Brain microvascular endothelial cell (primary cell): ENCODE measurements at regions not wholly inside any gene's neighbourhood (a gene's known extent, or its start where the extent isn't known, plus 50 kb on each side); places are given as distances from the start of the nearest gene placed in this dataset.

ENCODE experiments used
- DNase-seq: peaks from one replicate; pipeline ENCODE4 v3.0.0-alpha.2; 2020
- H3K27ac ChIP-seq: fragments of 250-450 bp; sonication (Bioruptor Pico); 2 replicates; pipeline ENCODE4 v1.5.1; 2020; ENCODE audit warnings: mild to moderate bottlenecking, moderate library complexity
- H3K27me3 ChIP-seq: fragments of 250-450 bp; sonication (Bioruptor Pico); replicated peaks from 2 replicates; pipeline ENCODE4 v1.5.1; 2020; ENCODE audit warnings: mild to moderate bottlenecking
- H3K36me3 ChIP-seq: fragments of 250-450 bp; sonication (Bioruptor Pico); replicated peaks from 2 replicates; pipeline ENCODE4 v1.5.1; 2020; ENCODE audit warnings: mild to moderate bottlenecking
- H3K4me3 ChIP-seq: 2 replicates; pipeline ENCODE4 v1.5.1; 2011; ENCODE audit warnings: low read depth, mild to moderate bottlenecking, control low read depth, low read length, moderate library complexity
- CTCF ChIP-seq: IDR thresholded peaks from 2 replicates; pipeline ENCODE4 v1.5.1; 2011; ENCODE audit warnings: low read depth, mild to moderate bottlenecking, moderate library complexity, low read length, control low read depth, inconsistent platforms; ENCODE audit errors: missing control alignments
- in situ Hi-C: cut with HindIII; loops from 2 replicates; pipeline ENCODE4 v1.10.0; 2017; ENCODE audit warnings: low sequenced_read_pairs, low pct_ligation_motif_present

GRCh38 chr2:175323162-175323561 lies 141.7 kb upstream of the ATP5MC3 start:
- no peak overlapping the region for H3K27ac ChIP-seq
- no peak overlapping the region for H3K4me3 ChIP-seq
- no peak for DNase-seq
- in situ Hi-C loops: no loop called here
- no peaks in the 10 kb centered on the region for H3K36me3 ChIP-seq
- H3K27me3 ChIP-seq: no peaks in the 10 kb centered on the region
- no peak for TF ChIP-seq CTCF

- Histone ChIP-seq H3K36me3 (no peaks in the 10 kb centered on the region), H3K4me3 (no peak overlapping the region), H3K27me3 (no peaks in the 10 kb centered on the region), H3K27ac (no peak overlapping the region)
- in situ Hi-C loops: no loop called here
- DNase-seq: no peak
- TF ChIP-seq CTCF: no peak
Observed at GRCh38 chr2:175318542-175318941, 137.0 kb upstream of the ATP5MC3 start.

- H3K27ac ChIP-seq: no peak overlapping the region
- H3K27me3 ChIP-seq: no peaks in the 10 kb centered on the region
- TF ChIP-seq CTCF: no peak
- H3K36me3 ChIP-seq: no peaks in the 10 kb centered on the region
- in situ Hi-C loops: no loop called here
- H3K4me3 ChIP-seq: no peak overlapping the region
- DNase-seq: no peak
Observed at GRCh38 chr2:175317751-175318150, 136.2 kb upstream of the ATP5MC3 start.

- Histone ChIP-seq H3K4me3 (no peak overlapping the region), H3K27ac (no peak overlapping the region), H3K27me3 (no peaks in the 10 kb centered on the region), H3K36me3 (no peaks in the 10 kb centered on the region)
- in situ Hi-C loops: no loop called here
- no peak for TF ChIP-seq CTCF
- DNase-seq: no peak
Observed at GRCh38 chr2:175312137-175312536, 130.6 kb upstream of the ATP5MC3 start.

- no peak for DNase-seq
- H3K36me3 ChIP-seq: no peaks in the 10 kb centered on the region
- H3K27ac ChIP-seq: no peak overlapping the region
- in situ Hi-C loops: no loop called here
- H3K4me3 ChIP-seq: no peak overlapping the region
- TF ChIP-seq CTCF: no peak
- H3K27me3 ChIP-seq: no peaks in the 10 kb centered on the region
Observed at GRCh38 chr2:175310813-175311504, 129.4 kb upstream of the ATP5MC3 start.

GRCh38 chr2:175309799-175310198 lies 128.3 kb upstream of the ATP5MC3 start:
- DNase-seq: peak; percentile 1
- no peaks in the 10 kb centered on the region for H3K36me3 ChIP-seq
- in situ Hi-C loops: no loop called here
- peak; percentile 65 for TF ChIP-seq CTCF
- no peak overlapping the region for H3K27ac ChIP-seq
- no peaks in the 10 kb centered on the region for H3K27me3 ChIP-seq
- H3K4me3 ChIP-seq: no peak overlapping the region
